H7 (cell line): ENCODE measurements at regions not wholly inside any gene's neighbourhood (a gene's known extent, or its start where the extent isn't known, plus 50 kb on each side); places are given as distances from the start of the nearest gene placed in this dataset.

Experiments used
- DNase-seq: peaks from one replicate; pipeline ENCODE4 v3.0.0; 2012
- H3K27me3 ChIP-seq: 2 replicates; pipeline ENCODE4 v1.6.0; 2011; ENCODE audit warnings: mild to moderate bottlenecking, low read length; ENCODE audit not compliant: control insufficient read depth, insufficient read depth
- H3K36me3 ChIP-seq: replicated peaks from 2 replicates; pipeline ENCODE4 v1.5.1; 2011; ENCODE audit warnings: low read length; ENCODE audit not compliant: control insufficient read depth, insufficient read depth
- H3K4me3 ChIP-seq: 2 replicates; pipeline ENCODE4 v1.5.1; 2011; ENCODE audit warnings: low read depth, mild to moderate bottlenecking, control low read depth, low read length, moderate library complexity; ENCODE audit not compliant: insufficient read depth

GRCh38 chr6:63371104-63371715 is 51.4 kb upstream of the LGSN start:
- DNase-seq = no peak
- Histone ChIP-seq H3K36me3 (no peaks in the 10 kb centered on the region), H3K4me3 (no peak overlapping the region), H3K27me3 (no peaks in the 10 kb centered on the region)

GRCh38 chr6:63372951-63373533 is 53.3 kb upstream of the LGSN start:
- H3K27me3 ChIP-seq = no peaks in the 10 kb centered on the region
- H3K4me3 ChIP-seq = no peak overlapping the region
- H3K36me3 ChIP-seq = no peaks in the 10 kb centered on the region
- no peak for DNase-seq

DNA sequence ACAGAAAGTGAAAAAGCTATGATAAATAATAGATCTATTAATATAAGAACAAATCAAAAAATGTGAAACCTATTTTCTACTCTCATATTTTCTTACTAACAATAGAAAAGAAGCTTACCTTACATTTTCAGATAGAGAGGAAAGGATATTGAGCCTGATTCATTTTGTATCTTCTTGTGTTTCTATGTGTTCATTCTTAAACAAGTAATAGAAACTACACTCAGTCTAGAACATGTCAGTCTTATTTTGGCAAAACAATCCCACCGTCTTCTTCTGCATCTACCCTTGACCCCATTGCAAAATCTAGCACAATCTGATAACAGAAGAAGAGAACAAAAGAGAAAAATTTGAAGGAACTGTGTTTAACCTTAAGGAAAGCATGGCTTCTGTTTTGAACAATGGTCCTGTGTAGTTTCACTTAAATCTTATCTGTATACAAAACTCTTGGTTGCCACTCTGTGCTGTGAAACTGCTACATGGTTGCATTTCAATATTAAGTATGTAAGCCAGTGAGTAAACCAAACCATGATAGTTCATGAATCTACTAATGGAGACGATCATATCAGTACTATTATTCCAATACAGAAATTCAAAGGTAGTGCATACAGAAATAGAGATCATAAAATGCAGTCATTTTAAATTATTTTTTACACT is 69.5 kb upstream of the LGSN start:
- H3K4me3 ChIP-seq = no peak overlapping the region
- H3K36me3 ChIP-seq = no peaks in the 10 kb centered on the region
- DNase-seq = no peak
- no peaks in the 10 kb centered on the region for H3K27me3 ChIP-seq

GRCh38 chr6:63391203-63391970 is 71.6 kb upstream of the LGSN start:
- Histone ChIP-seq H3K27me3 (no peaks in the 10 kb centered on the region), H3K4me3 (no peak overlapping the region), H3K36me3 (no peaks in the 10 kb centered on the region)
- no peak for DNase-seq

- no peaks in the 10 kb centered on the region for H3K27me3 ChIP-seq
- DNase-seq = no peak
- no peaks in the 10 kb centered on the region for H3K36me3 ChIP-seq
- H3K4me3 ChIP-seq = no peak overlapping the region
Measured at GRCh38 chr6:63392092-63392724, 72.4 kb upstream of the LGSN start.

- H3K36me3 ChIP-seq = no peaks in the 10 kb centered on the region
Measured at GRCh38 chr6:63394656-63395308, 75.0 kb upstream of the LGSN start.

GRCh38 chr6:63395381-63395780 is 75.6 kb upstream of the LGSN start:
- Histone ChIP-seq H3K4me3 (no peak overlapping the region), H3K27me3 (no peaks in the 10 kb centered on the region), H3K36me3 (no peaks in the 10 kb centered on the region)
- DNase-seq = no peak

More at GRCh38 chr6:63394656-63395308, 75.0 kb upstream of the LGSN start:
- Histone ChIP-seq H3K27me3 (no peaks in the 10 kb centered on the region), H3K4me3 (no peak overlapping the region)
- DNase-seq = no peak

DNA sequence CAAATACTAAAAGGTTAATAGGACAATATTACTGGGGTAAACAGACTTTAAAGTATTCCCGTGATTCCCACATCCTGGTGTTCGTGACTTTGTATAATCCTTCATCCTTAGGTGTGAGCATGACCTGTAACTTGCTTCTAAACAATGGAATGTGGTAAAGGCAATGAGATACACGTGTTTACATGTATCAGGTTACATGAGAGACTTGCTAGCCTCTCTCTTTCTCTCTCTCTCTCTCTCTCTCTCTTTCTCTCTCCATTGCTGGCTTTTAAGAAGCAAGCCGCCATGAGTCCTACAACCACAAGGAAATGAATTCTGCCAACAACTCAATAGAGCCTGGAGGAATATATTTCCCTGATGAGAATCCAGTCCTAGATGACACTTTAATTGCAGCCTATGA is 83.9 kb upstream of the LGSN start:
- H3K4me3 ChIP-seq = no peak overlapping the region
- DNase-seq = no peak
- no peaks in the 10 kb centered on the region for H3K36me3 ChIP-seq
- no peaks in the 10 kb centered on the region for H3K27me3 ChIP-seq

- no peak overlapping the region for H3K4me3 ChIP-seq
- no peaks in the 10 kb centered on the region for H3K36me3 ChIP-seq
- H3K27me3 ChIP-seq = no peaks in the 10 kb centered on the region
- no peak for DNase-seq
Measured at GRCh38 chr6:63410435-63411426, 90.9 kb upstream of the LGSN start.

GRCh38 chr6:63415286-63415685 is 95.5 kb upstream of the LGSN start:
- no peaks in the 10 kb centered on the region for H3K27me3 ChIP-seq

GRCh38 chr6:63418741-63419140 is 99.0 kb upstream of the LGSN start:
- Histone ChIP-seq H3K4me3 (no peak overlapping the region), H3K27me3 (no peaks in the 10 kb centered on the region), H3K36me3 (no peaks in the 10 kb centered on the region)
- DNase-seq = no peak

More at GRCh38 chr6:63415286-63415685, 95.5 kb upstream of the LGSN start:
- Histone ChIP-seq H3K36me3 (no peaks in the 10 kb centered on the region), H3K4me3 (no peak overlapping the region)
- DNase-seq = no peak

GRCh38 chr6:63424636-63425035 is 104.9 kb upstream of the LGSN start:
- Histone ChIP-seq H3K36me3 (no peaks in the 10 kb centered on the region), H3K27me3 (no peaks in the 10 kb centered on the region), H3K4me3 (no peak overlapping the region)
- no peak for DNase-seq

- Histone ChIP-seq H3K36me3 (no peaks in the 10 kb centered on the region), H3K4me3 (no peak overlapping the region), H3K27me3 (no peaks in the 10 kb centered on the region)
- DNase-seq = no peak
Measured at GRCh38 chr6:63425493-63425892, 105.7 kb upstream of the LGSN start.
